K562 (cell line): ENCODE measurements at regions not wholly inside any gene's neighbourhood (a gene's known extent, or its start where the extent isn't known, plus 50 kb on each side); places are given as distances from the start of the nearest gene placed in this dataset.

ENCODE experiments used
- ASH1L ChIP-seq: fragments of 450-650 bp; IDR thresholded peaks from 2 replicates; pipeline ENCODE4 v1.6.1; 2018; ENCODE audit warnings: borderline replicate concordance, mild to moderate bottlenecking, low read depth; ENCODE audit not compliant: partially characterized antibody
- ATF4 ChIP-seq: fragments of 450-650 bp; formaldehyde crosslinking; IDR thresholded peaks from 2 replicates; pipeline ENCODE4 v1.4.0; 2022; ENCODE audit warnings: mild to moderate bottlenecking, moderate library complexity
- CBX1 ChIP-seq: sonication (generic); IDR thresholded peaks from 2 replicates; pipeline ENCODE4 v1.6.1; 2016; ENCODE audit warnings: antibody characterized with exemption, low read depth, mild to moderate bottlenecking
- CBX2 ChIP-seq: fragments of 200-600 bp; sonication (generic); IDR thresholded peaks from one replicate; pipeline ENCODE4 v1.6.1; 2012; ENCODE audit warnings: mild to moderate bottlenecking, low read length, inconsistent platforms; ENCODE audit not compliant: insufficient read depth, poor library complexity, severe bottlenecking
- CUX1 ChIP-seq: fragments of 200-800 bp; sonication (Bioruptor generic); IDR thresholded peaks from 2 replicates; pipeline ENCODE4 v1.6.1; 2016; ENCODE audit warnings: missing genetic modification characterization, missing compliant biosample characterization
- DEAF1 ChIP-seq: fragments of 450-650 bp; formaldehyde crosslinking; IDR thresholded peaks from 2 replicates; pipeline ENCODE4 v1.4.0; 2020; ENCODE audit warnings: mild to moderate bottlenecking, moderate library complexity
- HDAC2 ChIP-seq: fragments of 450-650 bp; IDR thresholded peaks from 2 replicates; pipeline ENCODE4 v1.6.1; 2016; ENCODE audit warnings: mild to moderate bottlenecking
- IRF9 ChIP-seq: fragments of 450-650 bp; IDR thresholded peaks from 2 replicates; pipeline ENCODE4 v1.6.1; 2016; ENCODE audit warnings: missing biosample characterization, missing genetic modification characterization
- JUNB ChIP-seq: fragments of 450-650 bp; formaldehyde crosslinking; conservative IDR thresholded peaks from 2 replicates; pipeline ENCODE4 v1.4.0; 2020; ENCODE audit warnings: mild to moderate bottlenecking
- LEF1 ChIP-seq: fragments of 450-650 bp; IDR thresholded peaks from 2 replicates; pipeline ENCODE4 v1.6.1; 2016; ENCODE audit warnings: mild to moderate bottlenecking
- POLR3G ChIP-seq: IDR thresholded peaks from 2 replicates; pipeline ENCODE4 v1.6.1; 2011; ENCODE audit not compliant: insufficient read length, insufficient replicate concordance; ENCODE audit errors: extremely low read depth
- SMARCC2 ChIP-seq: fragments of 450-650 bp; IDR thresholded peaks from 2 replicates; pipeline ENCODE4 v1.6.1; 2017; ENCODE audit warnings: antibody characterized with exemption, moderate library complexity, mild to moderate bottlenecking, low read depth
- STAT5A ChIP-seq: IDR thresholded peaks from 2 replicates; pipeline ENCODE4 v1.6.1; 2012; ENCODE audit warnings: low read length, inconsistent platforms, borderline replicate concordance
- TAF15 ChIP-seq: fragments of 200-400 bp; formaldehyde crosslinking; IDR thresholded peaks from 2 replicates; pipeline ENCODE4 v1.6.1; 2017; ENCODE audit warnings: mild to moderate bottlenecking, low read depth, low read length, moderate library complexity
- THRA ChIP-seq: fragments of 450-650 bp; IDR thresholded peaks from 2 replicates; pipeline ENCODE4 v1.6.1; 2017; ENCODE audit warnings: mild to moderate bottlenecking, moderate library complexity
- ZEB2 ChIP-seq: fragments of 450-650 bp; IDR thresholded peaks from 2 replicates; pipeline ENCODE4 v1.6.1; 2016
- ZNF583 ChIP-seq: fragments of 250-450 bp; sonication (Bioruptor Pico); IDR thresholded peaks from 2 replicates; pipeline ENCODE4 v1.4.0; 2020

- 0 out of 2 replicates have a peak, but pooled peaks have one; percentile 40 for TF ChIP-seq CUX1 (CRISPR knock-in tag)
- peak; percentile 67 for TF ChIP-seq POLR3G
- no peak for TF ChIP-seq THRA
- TF ChIP-seq IRF9 (tag): 0 out of 2 replicates have a peak, but pooled peaks have one; percentile 22
- TF ChIP-seq CBX2: no peak
- peak; percentile 21; the same call in 1 of the 2 replicates for TF ChIP-seq SMARCC2
- TF ChIP-seq DEAF1 (CRISPR knock-in tag): no peak
- TF ChIP-seq ZEB2: peak; percentile 36; the same call in 1 of the 2 replicates
- TF ChIP-seq HDAC2: peak; percentile 49
- peak; percentile 58 for TF ChIP-seq ASH1L
- TF ChIP-seq LEF1: 0 out of 2 replicates have a peak, but pooled peaks have one; percentile 13
- TF ChIP-seq ATF4: 0 out of 2 replicates have a peak, but pooled peaks have one; percentile 7
- no peak for TF ChIP-seq CBX1
- no peak for TF ChIP-seq ZNF583 (CRISPR knock-in tag)
- peak; percentile 37; the same call in 1 of the 2 replicates for TF ChIP-seq STAT5A
- TF ChIP-seq JUNB (CRISPR knock-in tag): no peak
- no peak for TF ChIP-seq TAF15
Measured at GRCh38 chr6:27791182-27791943, 120.8 kb downstream of the OR2B2 start (continued).
